ENCODE measurements at regions not wholly inside any gene's neighbourhood (a gene's known extent, or its start where the extent isn't known, plus 50 kb on each side); places are given as distances from the start of the nearest gene placed in this dataset.

- no peak for TF ChIP-seq CTCF (IDR thresholded peaks at IDR 0.05)
These were observed 51.0 kb upstream of the NXPH2 start for GRCh38 chr2:138831154-138831553.

GRCh38 chr2:138830547-138830946 lies 50.4 kb upstream of the NXPH2 start:
- TF ChIP-seq CTCF (IDR thresholded peaks at IDR 0.05) = no peak
